GM03348 (cell line): ENCODE measurements at regions not wholly inside any gene's neighbourhood (a gene's known extent, or its start where the extent isn't known, plus 50 kb on each side); places are given as distances from the start of the nearest gene placed in this dataset.
"Not testable (repeated sequence)": the region's sequence is repeated elsewhere in the genome, so short reads cannot be mapped to it uniquely, and the experiment has no call there.

Experiments used
- DNase-seq: peaks from one replicate; pipeline ENCODE4 v3.0.0; 2012; ENCODE audit warnings: low spot score

GRCh38 chr5:119299242-119299614, 56.6 kb upstream of the TNFAIP8 start:
- DNase-seq = not testable (repeated sequence)

DNA sequence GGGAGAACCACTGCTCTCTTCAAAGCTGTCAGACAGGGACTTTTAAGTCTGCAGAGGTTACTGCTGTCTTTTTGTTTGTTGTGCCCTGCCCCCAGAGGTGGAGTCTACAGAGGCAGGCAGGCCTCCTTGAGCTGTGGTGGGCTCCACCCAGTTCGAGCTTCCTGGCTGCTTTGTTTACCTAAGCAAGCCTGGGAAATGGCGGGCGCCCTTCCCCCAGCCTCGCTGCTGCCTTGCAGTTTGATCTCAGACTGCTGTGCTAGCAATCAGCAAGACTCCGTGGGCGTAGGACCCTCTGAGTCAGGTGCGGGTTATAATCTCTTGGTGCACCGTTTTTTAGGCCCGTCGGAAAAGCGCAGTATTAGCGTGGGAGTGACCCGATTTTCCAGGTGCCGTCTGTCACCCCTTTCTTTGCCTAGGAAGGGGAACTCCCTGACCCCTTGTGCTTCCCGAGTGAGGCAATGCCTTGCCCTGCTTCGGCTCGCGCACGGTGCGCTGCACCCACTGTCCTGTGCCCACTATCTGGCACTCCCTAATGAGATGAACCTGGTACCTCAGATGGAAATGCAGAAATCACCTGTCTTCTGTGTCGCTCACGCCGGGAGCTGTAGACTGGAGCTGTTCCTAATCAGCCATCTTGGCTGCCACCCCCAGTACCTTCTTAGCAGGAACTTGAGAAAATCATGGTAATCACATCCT, 56.1 kb upstream of the TNFAIP8 start:
- not testable (repeated sequence) for DNase-seq

GRCh38 chr5:119300311-119300670, 55.5 kb upstream of the TNFAIP8 start:
- DNase-seq = no peak

GRCh38 chr5:119301210-119301609, 54.6 kb upstream of the TNFAIP8 start:
- DNase-seq = no peak

GRCh38 chr5:119301906-119302305, 53.9 kb upstream of the TNFAIP8 start:
- no peak for DNase-seq

GRCh38 chr5:119302449-119302848, 53.4 kb upstream of the TNFAIP8 start:
- no peak for DNase-seq

GRCh38 chr5:119302916-119303897, 52.6 kb upstream of the TNFAIP8 start:
- peak; percentile 87 for DNase-seq

DNA sequence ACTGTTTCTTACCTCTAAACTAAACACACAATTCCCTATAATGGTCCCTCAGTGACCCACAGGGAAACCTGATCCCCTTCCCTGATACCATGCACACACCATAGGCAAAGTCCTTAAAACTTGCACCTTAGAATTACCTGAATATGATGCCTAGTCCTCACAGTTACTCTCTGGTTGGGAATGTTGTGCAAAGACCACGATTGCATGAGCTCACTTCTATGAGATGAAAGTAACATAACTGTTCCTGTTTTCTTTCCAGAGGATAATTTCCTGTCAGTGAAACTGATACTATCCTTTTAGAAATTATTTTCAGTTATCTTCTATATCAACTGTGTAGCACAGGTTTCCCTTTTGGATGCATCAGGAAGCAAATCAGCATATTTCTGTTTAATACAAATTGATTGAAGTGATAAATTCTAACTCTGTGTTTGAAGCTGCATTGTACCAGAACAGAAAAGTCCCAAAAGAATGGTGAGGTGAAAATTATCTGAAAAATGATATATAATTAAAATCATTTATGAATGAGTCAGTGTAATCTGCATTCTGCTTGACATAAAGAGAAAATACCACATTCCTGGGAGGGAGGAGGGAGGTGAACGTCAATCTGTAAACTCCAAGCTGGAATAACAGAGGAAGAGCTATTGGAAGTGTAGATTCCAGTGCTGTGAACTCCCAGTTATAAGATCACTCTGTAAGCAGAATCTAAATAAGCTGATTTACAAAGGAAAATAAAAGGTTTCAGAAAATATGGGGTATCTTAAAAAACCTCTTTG, 51.2 kb upstream of the TNFAIP8 start:
- DNase-seq = no peak
